Natural killer cell (primary cell): ENCODE measurements at regions not wholly inside any gene's neighbourhood (a gene's known extent, or its start where the extent isn't known, plus 50 kb on each side); places are given as distances from the start of the nearest gene placed in this dataset.

Experiments used
- ATAC-seq, 3 donors: fragments of 150-1000 bp in 2 of 3; fragments of 200-7000 bp in 1 of 3; cut with Tn5 transposase; 1 replicate in 1 of 3; 2 replicates in 2 of 3; pipeline ENCODE4 v1.10.0; 2021; ENCODE audit warnings: mild to moderate bottlenecking in 2 of 3, moderate library complexity in 2 of 3
- DNase-seq, 2 donors: peaks; one replicate each; pipeline versions ENCODE4 v3.0.0 to v3.0.0-alpha.2; 2013 to 2021; ENCODE audit warnings: mixed read lengths in 1 of 2
- H3K27ac ChIP-seq: one replicate; pipeline ENCODE4 v1.5.1; 2013; ENCODE audit warnings: mild to moderate bottlenecking, low read length
- H3K27me3 ChIP-seq: one replicate; pipeline ENCODE4 v1.6.1; 2013; ENCODE audit warnings: low read length; ENCODE audit not compliant: control insufficient read depth, insufficient read depth
- H3K36me3 ChIP-seq: one replicate; pipeline ENCODE4 v1.6.1; 2013; ENCODE audit warnings: low read length; ENCODE audit not compliant: control insufficient read depth, insufficient read depth
- H3K4me1 ChIP-seq: one replicate; pipeline ENCODE4 v1.6.1; 2013; ENCODE audit warnings: low read length; ENCODE audit not compliant: control insufficient read depth, insufficient read depth
- H3K4me3 ChIP-seq: one replicate; pipeline ENCODE4 v1.5.1; 2013; ENCODE audit warnings: low read length
- H3K9me3 ChIP-seq: one replicate; pipeline ENCODE4 v1.6.1; 2013; ENCODE audit warnings: low read length; ENCODE audit not compliant: control insufficient read depth, insufficient read depth
- H3K27ac Mint-ChIP-seq, 2 donors: one replicate each; pipeline ENCODE4 v1.8.0; 2022; ENCODE audit warnings: mild to moderate bottlenecking in 2 of 2, mixed read lengths in 2 of 2, moderate library complexity in 1 of 2
- H3K27me3 Mint-ChIP-seq, 2 donors: one replicate each; pipeline ENCODE4 v1.8.0; 2022; ENCODE audit warnings: low read depth in 2 of 2, mixed read lengths in 2 of 2
- H3K36me3 Mint-ChIP-seq: one replicate; pipeline ENCODE4 v1.8.0; 2022; ENCODE audit warnings: mixed read lengths
- H3K4me1 Mint-ChIP-seq, 2 donors: one replicate each; pipeline ENCODE4 v1.8.0; 2022; ENCODE audit warnings: mixed read lengths in 2 of 2
- H3K4me3 Mint-ChIP-seq: one replicate; pipeline ENCODE4 v1.8.0; 2022; ENCODE audit warnings: mild to moderate bottlenecking, moderate library complexity, mixed read lengths
- H3K9me3 Mint-ChIP-seq, 2 donors: one replicate each; pipeline ENCODE4 v1.8.0; 2022; ENCODE audit warnings: mixed read lengths in 2 of 2
- CTCF ChIP-seq: fragments of 200-600 bp; IDR thresholded peaks from one replicate; pipeline ENCODE4 v1.8.0; 2022; ENCODE audit warnings: antibody characterized with exemption
- WGBS: methylation state at CpG from one replicate; pipeline ENCODE4 v1.1.7; 2013; ENCODE audit warnings: missing lambda C conversion rate; ENCODE audit not compliant: insufficient coverage; 5-methylcytosine and 5-hydroxymethylcytosine counted together
- intact Hi-C: fragments of 100-400 bp; cut with micrococcal nuclease; formaldehyde crosslinking; loops from one replicate; pipeline ENCODE4 v1.14.2; 2022

GRCh38 chr15:38941399-38941953, 376.9 kb upstream of the RASGRP1 start:
- H3K36me3 Mint-ChIP-seq, result no peaks in the 10 kb centered on the region
- H3K9me3 Mint-ChIP-seq, result no peaks in the 10 kb centered on the region
- no peak overlapping the region for H3K4me3 Mint-ChIP-seq
- H3K4me1 ChIP-seq, result no peaks in the 10 kb centered on the region
- H3K27me3 ChIP-seq, result no peaks in the 10 kb centered on the region
- no peak for ATAC-seq
- no peaks in the 10 kb centered on the region for H3K4me1 Mint-ChIP-seq
- intact Hi-C loops, result no loop called here
- no peak for DNase-seq
- H3K4me3 ChIP-seq, result no peak overlapping the region
- no peak overlapping the region for H3K27ac ChIP-seq
- no peak for TF ChIP-seq CTCF
- H3K9me3 ChIP-seq, result no peaks in the 10 kb centered on the region
- peaks cover 9 to 36% of the 10 kb centered on the region in 2 donors for H3K27me3 Mint-ChIP-seq
- H3K27ac Mint-ChIP-seq, result no peak overlapping the region
- no peaks in the 10 kb centered on the region for H3K36me3 ChIP-seq
- WGBS, result 69% methylated on average over 6 of the region's 6 CpGs

GRCh38 chr15:38944536-38944935, 379.9 kb upstream of the RASGRP1 start:
- H3K27me3 Mint-ChIP-seq, result peaks cover 0 to 18% of the 10 kb centered on the region in 2 donors
- Histone ChIP-seq H3K9me3 (no peaks in the 10 kb centered on the region), H3K27me3 (no peaks in the 10 kb centered on the region), H3K4me3 (no peak overlapping the region), H3K36me3 (no peaks in the 10 kb centered on the region), H3K27ac (no peak overlapping the region), H3K4me1 (no peaks in the 10 kb centered on the region)
- H3K36me3 Mint-ChIP-seq, result no peaks in the 10 kb centered on the region
- no peaks in the 10 kb centered on the region for H3K4me1 Mint-ChIP-seq
- no peak for ATAC-seq
- intact Hi-C loops, result no loop called here
- H3K4me3 Mint-ChIP-seq, result no peak overlapping the region
- H3K9me3 Mint-ChIP-seq, result no peaks in the 10 kb centered on the region
- no peak for DNase-seq
- TF ChIP-seq CTCF, result no peak
- H3K27ac Mint-ChIP-seq, result no peak overlapping the region

DNA sequence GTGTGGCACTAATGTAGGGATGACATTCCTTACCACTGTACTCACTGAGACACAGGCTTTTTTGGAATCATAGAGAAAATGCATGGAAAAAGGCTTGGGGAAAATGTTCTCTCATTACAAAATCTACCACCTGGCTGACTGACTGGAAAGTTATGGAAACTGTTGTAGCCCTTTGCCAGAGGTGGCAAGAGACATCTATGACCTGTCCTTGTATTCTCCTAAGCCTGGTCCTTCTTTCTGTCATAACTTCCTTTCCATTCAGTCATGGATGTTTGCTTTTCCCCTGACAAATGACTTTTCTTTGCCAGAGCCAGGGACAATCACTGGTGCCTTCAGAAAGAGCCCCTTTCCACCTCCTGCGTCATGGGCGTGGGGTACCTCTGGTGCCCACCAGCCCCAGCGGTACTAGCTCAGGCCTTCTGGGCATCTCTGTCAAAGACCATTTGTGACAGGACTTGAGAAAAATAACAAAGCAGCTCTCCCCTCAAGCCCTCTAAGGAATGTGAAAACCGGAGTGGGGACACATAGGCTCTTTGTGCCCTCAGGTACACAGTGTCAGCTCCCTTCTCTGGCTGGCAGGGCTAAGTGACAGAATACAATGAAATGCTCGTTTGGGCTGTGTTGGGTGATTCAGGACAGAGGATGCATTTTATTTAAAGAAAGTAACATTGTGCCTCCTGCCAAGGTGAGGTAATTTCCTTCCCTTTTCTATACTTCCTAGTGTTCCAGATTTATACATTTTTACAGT, 381.1 kb upstream of the RASGRP1 start:
- no peak overlapping the region for H3K27ac Mint-ChIP-seq
- no peaks in the 10 kb centered on the region for H3K36me3 ChIP-seq
- H3K4me1 ChIP-seq, result no peaks in the 10 kb centered on the region
- H3K27me3 ChIP-seq, result no peaks in the 10 kb centered on the region
- no peaks in the 10 kb centered on the region for H3K4me1 Mint-ChIP-seq
- no peak overlapping the region for H3K4me3 ChIP-seq
- no peak overlapping the region for H3K27ac ChIP-seq
- peaks cover 0 to 18% of the 10 kb centered on the region in 2 donors for H3K27me3 Mint-ChIP-seq
- intact Hi-C loops, result no loop called here
- ATAC-seq (no peak), DNase-seq (no peak)
- no peaks in the 10 kb centered on the region for H3K9me3 Mint-ChIP-seq
- H3K9me3 ChIP-seq, result no peaks in the 10 kb centered on the region
- TF ChIP-seq CTCF, result no peak
- WGBS, result 73% methylated on average over 5 of the region's 5 CpGs
- no peak overlapping the region for H3K4me3 Mint-ChIP-seq
- H3K36me3 Mint-ChIP-seq, result no peaks in the 10 kb centered on the region

- WGBS, result 80% methylated on average over 2 of the region's 3 CpGs
- Mint-ChIP-seq H3K4me3 (no peak overlapping the region), H3K9me3 (no peaks in the 10 kb centered on the region)
These were observed 389.5 kb upstream of the RASGRP1 start for GRCh38 chr15:38954090-38954489.

More at GRCh38 chr15:38954090-38954489, 389.5 kb upstream of the RASGRP1 start:
- TF ChIP-seq CTCF, result no peak
- H3K36me3 Mint-ChIP-seq, result no peaks in the 10 kb centered on the region
- H3K4me3 ChIP-seq, result no peak overlapping the region
- no peak for DNase-seq
- no peaks in the 10 kb centered on the region for H3K4me1 Mint-ChIP-seq
- H3K27ac Mint-ChIP-seq, result no peak overlapping the region
- no peaks in the 10 kb centered on the region for H3K36me3 ChIP-seq
- H3K9me3 ChIP-seq, result no peaks in the 10 kb centered on the region
- no peak overlapping the region for H3K27ac ChIP-seq
- no peak for ATAC-seq
- intact Hi-C loops, result no loop called here
- H3K4me1 ChIP-seq, result no peaks in the 10 kb centered on the region
- peaks cover 2% of the 10 kb centered on the region for H3K27me3 ChIP-seq
- H3K27me3 Mint-ChIP-seq, result peaks cover 3 to 13% of the 10 kb centered on the region in 2 donors
